Peyer's patch (tissue), 4 donors: ENCODE measurements at regions not wholly inside any gene's neighbourhood (a gene's known extent, or its start where the extent isn't known, plus 50 kb on each side); places are given as distances from the start of the nearest gene placed in this dataset.

ENCODE experiments used
- DNase-seq, 3 donors: peaks; one replicate each; pipeline ENCODE4 v3.0.0-alpha.2; 2017 to 2019
- H3K27ac ChIP-seq, 4 donors: fragments of 200-600 bp; sonication (generic); one replicate each; pipeline ENCODE4 v1.5.1; 2016 to 2019
- H3K27me3 ChIP-seq, 2 donors: fragments of 200-600 bp; sonication (generic); one replicate each; pipeline ENCODE4 v1.5.1; 2019
- H3K36me3 ChIP-seq, 3 donors: fragments of 200-600 bp; sonication (generic); one replicate each; pipeline ENCODE4 v1.5.1; 2016 to 2019
- H3K4me1 ChIP-seq, 4 donors: fragments of 200-600 bp; sonication (generic); one replicate each; pipeline ENCODE4 v1.5.1; 2016 to 2019
- H3K4me3 ChIP-seq, 4 donors: fragments of 200-600 bp; sonication (generic); 1 replicate in 3 of 4; 2 replicates in 1 of 4; pipeline ENCODE4 v1.5.1; 2016 to 2019; ENCODE audit warnings: mild to moderate bottlenecking in 1 of 4
- H3K9me3 ChIP-seq, 4 donors: fragments of 200-600 bp; sonication (generic); one replicate each; pipeline ENCODE4 v1.5.1; 2016 to 2019; ENCODE audit warnings: mild to moderate bottlenecking in 1 of 4
- POLR2A ChIP-seq, 2 donors: fragments of 450-650 bp; IDR thresholded peaks; one replicate each; pipeline ENCODE4 v1.5.1; 2017; ENCODE audit warnings: antibody characterized with exemption in 2 of 2, mild to moderate bottlenecking in 2 of 2, moderate library complexity in 2 of 2
- TF ChIP-seq, protein P1 (sequence below), 6 experiments: fragments of 450-650 bp in 4 of 6; fragments of 200-600 bp in 2 of 6; sonication (generic) in 1 of 6; IDR thresholded peaks; one replicate each; pipeline ENCODE4 v1.5.1; 2017 to 2019; ENCODE audit warnings: antibody characterized with exemption in 6 of 6, mild to moderate bottlenecking in 3 of 6, moderate library complexity in 1 of 6

DNA sequence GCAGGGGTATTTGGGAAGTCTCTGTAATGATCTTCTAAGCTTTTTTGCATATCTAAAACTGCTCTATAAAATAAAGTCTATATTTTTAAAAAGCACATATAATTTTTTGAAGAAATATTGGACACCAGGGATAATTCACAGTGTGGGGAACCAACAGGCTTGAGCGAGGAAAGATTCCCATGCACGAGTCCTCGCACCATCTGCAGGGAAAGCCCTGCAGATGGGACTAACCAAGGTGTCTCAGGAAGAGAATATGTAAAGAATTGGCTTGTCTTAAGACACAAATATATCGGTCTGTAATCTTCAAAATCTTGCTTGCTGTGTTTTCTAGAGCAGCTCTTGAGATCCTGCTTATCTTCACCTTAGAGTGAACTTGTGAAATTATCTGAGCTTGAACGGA lies 77.2 kb upstream of the SEMA6D start:
- no peak for TF ChIP-seq POLR2A (IDR thresholded peaks at IDR 0.05)
- TF ChIP-seq, protein P1, sequence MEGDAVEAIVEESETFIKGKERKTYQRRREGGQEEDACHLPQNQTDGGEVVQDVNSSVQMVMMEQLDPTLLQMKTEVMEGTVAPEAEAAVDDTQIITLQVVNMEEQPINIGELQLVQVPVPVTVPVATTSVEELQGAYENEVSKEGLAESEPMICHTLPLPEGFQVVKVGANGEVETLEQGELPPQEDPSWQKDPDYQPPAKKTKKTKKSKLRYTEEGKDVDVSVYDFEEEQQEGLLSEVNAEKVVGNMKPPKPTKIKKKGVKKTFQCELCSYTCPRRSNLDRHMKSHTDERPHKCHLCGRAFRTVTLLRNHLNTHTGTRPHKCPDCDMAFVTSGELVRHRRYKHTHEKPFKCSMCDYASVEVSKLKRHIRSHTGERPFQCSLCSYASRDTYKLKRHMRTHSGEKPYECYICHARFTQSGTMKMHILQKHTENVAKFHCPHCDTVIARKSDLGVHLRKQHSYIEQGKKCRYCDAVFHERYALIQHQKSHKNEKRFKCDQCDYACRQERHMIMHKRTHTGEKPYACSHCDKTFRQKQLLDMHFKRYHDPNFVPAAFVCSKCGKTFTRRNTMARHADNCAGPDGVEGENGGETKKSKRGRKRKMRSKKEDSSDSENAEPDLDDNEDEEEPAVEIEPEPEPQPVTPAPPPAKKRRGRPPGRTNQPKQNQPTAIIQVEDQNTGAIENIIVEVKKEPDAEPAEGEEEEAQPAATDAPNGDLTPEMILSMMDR (IDR thresholded peaks at IDR 0.05): no peak
- no peaks in the 10 kb centered on the region for H3K9me3 ChIP-seq
- H3K27ac ChIP-seq: no peak overlapping the region
- no peak overlapping the region for H3K4me3 ChIP-seq
- DNase-seq: no peak
- no peaks in the 10 kb centered on the region for H3K4me1 ChIP-seq
- H3K36me3 ChIP-seq: no peaks in the 10 kb centered on the region
- no peaks in the 10 kb centered on the region for H3K27me3 ChIP-seq

- H3K27ac ChIP-seq: no peak overlapping the region
- H3K4me3 ChIP-seq: no peak overlapping the region
- TF ChIP-seq, protein P1 (IDR thresholded peaks at IDR 0.05): no peak
- TF ChIP-seq POLR2A (IDR thresholded peaks at IDR 0.05): no peak
- H3K36me3 ChIP-seq: no peaks in the 10 kb centered on the region
- no peaks in the 10 kb centered on the region for H3K27me3 ChIP-seq
- no peak for DNase-seq
- no peaks in the 10 kb centered on the region for H3K4me1 ChIP-seq
- H3K9me3 ChIP-seq: no peaks in the 10 kb centered on the region
These were observed 76.4 kb upstream of the SEMA6D start for GRCh38 chr15:47640901-47641300.

GRCh38 chr15:47644722-47645121 lies 72.6 kb upstream of the SEMA6D start:
- H3K27me3 ChIP-seq: no peaks in the 10 kb centered on the region
- no peak overlapping the region for H3K27ac ChIP-seq
- DNase-seq: no peak
- no peaks in the 10 kb centered on the region for H3K9me3 ChIP-seq
- no peaks in the 10 kb centered on the region for H3K36me3 ChIP-seq
- H3K4me3 ChIP-seq: no peak overlapping the region
- TF ChIP-seq, protein P1 (IDR thresholded peaks at IDR 0.05): no peak
- TF ChIP-seq POLR2A (IDR thresholded peaks at IDR 0.05): no peak
- no peaks in the 10 kb centered on the region for H3K4me1 ChIP-seq

DNA sequence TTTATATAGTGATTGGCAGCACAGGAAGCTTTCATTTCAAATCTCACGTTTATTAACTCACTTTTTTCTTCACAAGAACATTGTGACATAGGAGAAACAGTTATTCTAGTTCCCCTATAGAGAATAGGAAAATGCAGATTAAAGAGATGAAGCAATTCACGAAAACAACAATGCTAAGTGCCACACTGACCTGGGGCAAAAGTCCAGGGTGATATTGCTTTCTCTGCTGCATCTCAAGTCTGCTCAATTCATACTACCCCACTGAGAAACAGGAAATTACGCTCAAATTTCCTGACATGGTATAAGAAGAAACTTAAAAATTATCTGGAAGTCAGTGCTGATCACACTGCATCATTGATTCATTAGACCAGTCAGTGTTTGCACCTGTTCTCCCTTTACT lies 66.7 kb upstream of the SEMA6D start:
- peak in 1 of 3 donors; percentile 51 for DNase-seq
- peaks cover 0 to 8% (median 0%) of the 10 kb centered on the region in 4 donors for H3K4me1 ChIP-seq
- no peaks in the 10 kb centered on the region for H3K9me3 ChIP-seq
- H3K27me3 ChIP-seq: no peaks in the 10 kb centered on the region
- no peak overlapping the region for H3K4me3 ChIP-seq
- no peak overlapping the region for H3K27ac ChIP-seq
- TF ChIP-seq, protein P1 (IDR thresholded peaks at IDR 0.05): no peak
- no peak for TF ChIP-seq POLR2A (IDR thresholded peaks at IDR 0.05)
- H3K36me3 ChIP-seq: no peaks in the 10 kb centered on the region

GRCh38 chr15:47652328-47652727 lies 65.0 kb upstream of the SEMA6D start:
- Histone ChIP-seq H3K4me1 (peaks cover 0 to 8% (median 0%) of the 10 kb centered on the region in 4 donors), H3K27me3 (no peaks in the 10 kb centered on the region), H3K27ac (no peak overlapping the region), H3K4me3 (no peak overlapping the region), H3K9me3 (no peaks in the 10 kb centered on the region), H3K36me3 (no peaks in the 10 kb centered on the region)
- TF ChIP-seq, protein P1 (IDR thresholded peaks at IDR 0.05): no peak
- no peak for TF ChIP-seq POLR2A (IDR thresholded peaks at IDR 0.05)
- DNase-seq: no peak

DNA sequence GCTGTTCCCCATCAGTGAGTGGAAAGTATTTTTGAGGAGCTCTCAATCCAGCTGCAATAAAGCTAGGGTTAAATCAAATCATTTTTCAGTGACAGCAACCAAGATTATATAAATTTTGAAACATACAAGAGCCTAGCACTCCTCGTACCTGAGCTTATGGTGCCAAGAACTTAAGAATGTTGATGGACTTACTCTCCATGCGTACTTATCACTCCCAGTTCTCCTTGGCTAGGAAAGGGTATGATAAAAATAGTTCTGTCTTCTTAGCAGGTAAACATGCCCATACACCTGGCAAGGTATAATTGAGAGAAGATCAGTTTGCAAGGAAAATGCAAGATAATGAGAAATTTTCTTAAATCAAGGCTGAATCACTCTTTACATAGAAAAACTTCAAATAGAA lies 64.5 kb upstream of the SEMA6D start:
- Histone ChIP-seq H3K4me3 (no peak overlapping the region), H3K9me3 (no peaks in the 10 kb centered on the region), H3K27me3 (no peaks in the 10 kb centered on the region), H3K4me1 (peaks cover 0 to 8% (median 0%) of the 10 kb centered on the region in 4 donors), H3K27ac (no peak overlapping the region), H3K36me3 (no peaks in the 10 kb centered on the region)
- no peak for TF ChIP-seq POLR2A (IDR thresholded peaks at IDR 0.05)
- TF ChIP-seq, protein P1 (IDR thresholded peaks at IDR 0.05): no peak
- no peak for DNase-seq
